Peyer's patch (tissue), 4 donors: ENCODE measurements at regions not wholly inside any gene's neighbourhood (a gene's known extent, or its start where the extent isn't known, plus 50 kb on each side); places are given as distances from the start of the nearest gene placed in this dataset.

Source experiments
- DNase-seq, 3 donors: peaks; one replicate each; pipeline ENCODE4 v3.0.0-alpha.2; 2017 to 2019
- H3K27ac ChIP-seq, 4 donors: fragments of 200-600 bp; sonication (generic); one replicate each; pipeline ENCODE4 v1.5.1; 2016 to 2019
- H3K27me3 ChIP-seq, 2 donors: fragments of 200-600 bp; sonication (generic); one replicate each; pipeline ENCODE4 v1.5.1; 2019
- H3K36me3 ChIP-seq, 3 donors: fragments of 200-600 bp; sonication (generic); one replicate each; pipeline ENCODE4 v1.5.1; 2016 to 2019
- H3K4me1 ChIP-seq, 4 donors: fragments of 200-600 bp; sonication (generic); one replicate each; pipeline ENCODE4 v1.5.1; 2016 to 2019
- H3K4me3 ChIP-seq, 4 donors: fragments of 200-600 bp; sonication (generic); 1 replicate in 3 of 4; 2 replicates in 1 of 4; pipeline ENCODE4 v1.5.1; 2016 to 2019; ENCODE audit warnings: mild to moderate bottlenecking in 1 of 4
- H3K9me3 ChIP-seq, 4 donors: fragments of 200-600 bp; sonication (generic); one replicate each; pipeline ENCODE4 v1.5.1; 2016 to 2019; ENCODE audit warnings: mild to moderate bottlenecking in 1 of 4
- POLR2A ChIP-seq, 2 donors: fragments of 450-650 bp; IDR thresholded peaks; one replicate each; pipeline ENCODE4 v1.5.1; 2017; ENCODE audit warnings: antibody characterized with exemption in 2 of 2, mild to moderate bottlenecking in 2 of 2, moderate library complexity in 2 of 2
- TF ChIP-seq, protein P1 (sequence below), 6 experiments: fragments of 450-650 bp in 4 of 6; fragments of 200-600 bp in 2 of 6; sonication (generic) in 1 of 6; IDR thresholded peaks; one replicate each; pipeline ENCODE4 v1.5.1; 2017 to 2019; ENCODE audit warnings: antibody characterized with exemption in 6 of 6, mild to moderate bottlenecking in 3 of 6, moderate library complexity in 1 of 6

DNA sequence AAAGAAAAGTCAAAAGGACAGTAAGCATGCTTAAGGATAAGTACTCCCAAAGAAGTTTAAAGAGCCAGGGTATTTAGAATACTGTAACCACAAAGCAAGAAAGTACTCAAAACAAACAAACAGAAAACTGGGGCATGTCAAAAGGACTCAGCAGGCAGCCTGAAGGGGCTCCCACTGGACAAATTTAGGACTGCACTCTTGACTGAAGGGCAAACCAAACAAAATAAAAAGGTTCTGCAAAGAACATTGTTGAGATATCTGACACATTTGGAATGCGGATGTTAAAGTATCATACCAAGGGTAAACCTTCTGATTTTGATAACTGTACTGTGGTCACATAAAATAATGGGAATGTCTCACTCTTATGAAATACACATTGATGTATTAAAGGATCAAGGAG is 157.4 kb downstream of the TNFSF13B start:
- no peak for TF ChIP-seq POLR2A (IDR thresholded peaks at IDR 0.05)
- TF ChIP-seq, protein P1, sequence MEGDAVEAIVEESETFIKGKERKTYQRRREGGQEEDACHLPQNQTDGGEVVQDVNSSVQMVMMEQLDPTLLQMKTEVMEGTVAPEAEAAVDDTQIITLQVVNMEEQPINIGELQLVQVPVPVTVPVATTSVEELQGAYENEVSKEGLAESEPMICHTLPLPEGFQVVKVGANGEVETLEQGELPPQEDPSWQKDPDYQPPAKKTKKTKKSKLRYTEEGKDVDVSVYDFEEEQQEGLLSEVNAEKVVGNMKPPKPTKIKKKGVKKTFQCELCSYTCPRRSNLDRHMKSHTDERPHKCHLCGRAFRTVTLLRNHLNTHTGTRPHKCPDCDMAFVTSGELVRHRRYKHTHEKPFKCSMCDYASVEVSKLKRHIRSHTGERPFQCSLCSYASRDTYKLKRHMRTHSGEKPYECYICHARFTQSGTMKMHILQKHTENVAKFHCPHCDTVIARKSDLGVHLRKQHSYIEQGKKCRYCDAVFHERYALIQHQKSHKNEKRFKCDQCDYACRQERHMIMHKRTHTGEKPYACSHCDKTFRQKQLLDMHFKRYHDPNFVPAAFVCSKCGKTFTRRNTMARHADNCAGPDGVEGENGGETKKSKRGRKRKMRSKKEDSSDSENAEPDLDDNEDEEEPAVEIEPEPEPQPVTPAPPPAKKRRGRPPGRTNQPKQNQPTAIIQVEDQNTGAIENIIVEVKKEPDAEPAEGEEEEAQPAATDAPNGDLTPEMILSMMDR (IDR thresholded peaks at IDR 0.05), result no peak
- Histone ChIP-seq H3K27ac (no peak overlapping the region), H3K4me3 (no peak overlapping the region), H3K36me3 (no peaks in the 10 kb centered on the region), H3K4me1 (no peaks in the 10 kb centered on the region), H3K9me3 (no peaks in the 10 kb centered on the region), H3K27me3 (no peaks in the 10 kb centered on the region)
- DNase-seq, result no peak

- Histone ChIP-seq H3K27ac (no peak overlapping the region), H3K4me1 (no peaks in the 10 kb centered on the region), H3K36me3 (no peaks in the 10 kb centered on the region), H3K27me3 (no peaks in the 10 kb centered on the region), H3K4me3 (no peak overlapping the region), H3K9me3 (no peaks in the 10 kb centered on the region)
- no peak for TF ChIP-seq POLR2A (IDR thresholded peaks at IDR 0.05)
- TF ChIP-seq, protein P1 (IDR thresholded peaks at IDR 0.05), result no peak
- DNase-seq, result no peak
Observed at GRCh38 chr13:108427355-108427754, 157.8 kb downstream of the TNFSF13B start.

- no peaks in the 10 kb centered on the region for H3K27me3 ChIP-seq
- no peaks in the 10 kb centered on the region for H3K9me3 ChIP-seq
- no peak overlapping the region for H3K4me3 ChIP-seq
- TF ChIP-seq, protein P1 (IDR thresholded peaks at IDR 0.05), result no peak
- no peak for TF ChIP-seq POLR2A (IDR thresholded peaks at IDR 0.05)
- no peak overlapping the region for H3K27ac ChIP-seq
- no peaks in the 10 kb centered on the region for H3K4me1 ChIP-seq
- H3K36me3 ChIP-seq, result no peaks in the 10 kb centered on the region
- no peak for DNase-seq
Observed at GRCh38 chr13:108428691-108429090, 159.2 kb downstream of the TNFSF13B start.

DNA sequence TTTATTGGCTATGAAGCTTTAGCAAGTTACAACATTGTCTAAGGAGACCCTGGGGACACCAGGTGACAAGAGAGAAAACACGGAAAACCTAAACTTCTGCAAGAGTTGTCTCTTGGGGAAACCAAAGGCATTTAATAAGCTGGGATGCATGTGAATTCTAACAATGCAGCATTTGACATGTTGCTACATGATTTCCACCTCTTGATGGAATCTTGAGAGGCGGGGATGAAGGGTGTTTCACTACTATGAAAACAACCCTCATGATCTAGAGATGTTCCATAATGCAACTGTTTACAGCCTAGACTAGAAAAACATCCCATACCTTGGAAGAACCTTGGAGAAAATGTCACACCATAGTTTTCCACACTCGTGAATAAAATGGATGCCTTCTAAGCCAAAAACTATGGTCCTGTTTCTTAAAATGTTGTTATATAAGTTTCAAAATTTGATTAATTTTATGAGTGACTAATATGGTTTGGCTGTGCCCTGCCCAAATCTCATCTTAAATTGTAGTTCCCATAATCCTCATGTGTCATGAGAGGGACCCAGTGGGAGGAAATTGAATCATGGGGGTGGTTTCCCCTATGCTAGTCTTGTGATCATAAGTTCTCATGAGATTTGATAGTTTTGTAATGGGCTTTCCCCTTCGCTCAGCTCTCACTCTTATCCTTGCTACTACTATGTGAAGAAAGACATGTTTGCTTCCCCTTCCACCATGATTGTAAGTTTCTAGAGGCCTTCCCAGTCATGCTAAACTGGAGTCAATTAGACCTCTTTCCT is 164.6 kb downstream of the TNFSF13B start:
- H3K9me3 ChIP-seq, result no peaks in the 10 kb centered on the region
- H3K4me1 ChIP-seq, result no peaks in the 10 kb centered on the region
- H3K4me3 ChIP-seq, result no peak overlapping the region
- TF ChIP-seq, protein P1 (IDR thresholded peaks at IDR 0.05), result no peak
- TF ChIP-seq POLR2A (IDR thresholded peaks at IDR 0.05), result no peak
- DNase-seq, result no peak
- no peak overlapping the region for H3K27ac ChIP-seq
- no peaks in the 10 kb centered on the region for H3K27me3 ChIP-seq
- no peaks in the 10 kb centered on the region for H3K36me3 ChIP-seq

- DNase-seq, result no peak
- Histone ChIP-seq H3K36me3 (no peaks in the 10 kb centered on the region), H3K27ac (no peak overlapping the region), H3K27me3 (no peaks in the 10 kb centered on the region), H3K9me3 (no peaks in the 10 kb centered on the region), H3K4me1 (no peaks in the 10 kb centered on the region), H3K4me3 (no peak overlapping the region)
- TF ChIP-seq POLR2A (IDR thresholded peaks at IDR 0.05), result no peak
- TF ChIP-seq, protein P1 (IDR thresholded peaks at IDR 0.05), result no peak
Observed at GRCh38 chr13:108435393-108436149, 166.1 kb downstream of the TNFSF13B start.
